Natural killer cell (primary cell): ENCODE measurements at regions not wholly inside any gene's neighbourhood (a gene's known extent, or its start where the extent isn't known, plus 50 kb on each side); places are given as distances from the start of the nearest gene placed in this dataset.

Source experiments
- ATAC-seq, 3 donors: fragments of 150-1000 bp in 2 of 3; fragments of 200-7000 bp in 1 of 3; cut with Tn5 transposase; 1 replicate in 1 of 3; 2 replicates in 2 of 3; pipeline ENCODE4 v1.10.0; 2021; ENCODE audit warnings: mild to moderate bottlenecking in 2 of 3, moderate library complexity in 2 of 3
- DNase-seq, 2 donors: peaks; one replicate each; pipeline versions ENCODE4 v3.0.0 to v3.0.0-alpha.2; 2013 to 2021; ENCODE audit warnings: mixed read lengths in 1 of 2
- H3K27ac ChIP-seq: one replicate; pipeline ENCODE4 v1.5.1; 2013; ENCODE audit warnings: mild to moderate bottlenecking, low read length
- H3K27me3 ChIP-seq: one replicate; pipeline ENCODE4 v1.6.1; 2013; ENCODE audit warnings: low read length; ENCODE audit not compliant: control insufficient read depth, insufficient read depth
- H3K36me3 ChIP-seq: one replicate; pipeline ENCODE4 v1.6.1; 2013; ENCODE audit warnings: low read length; ENCODE audit not compliant: control insufficient read depth, insufficient read depth
- H3K4me1 ChIP-seq: one replicate; pipeline ENCODE4 v1.6.1; 2013; ENCODE audit warnings: low read length; ENCODE audit not compliant: control insufficient read depth, insufficient read depth
- H3K4me3 ChIP-seq: one replicate; pipeline ENCODE4 v1.5.1; 2013; ENCODE audit warnings: low read length
- H3K9me3 ChIP-seq: one replicate; pipeline ENCODE4 v1.6.1; 2013; ENCODE audit warnings: low read length; ENCODE audit not compliant: control insufficient read depth, insufficient read depth
- H3K27ac Mint-ChIP-seq, 2 donors: one replicate each; pipeline ENCODE4 v1.8.0; 2022; ENCODE audit warnings: mild to moderate bottlenecking in 2 of 2, mixed read lengths in 2 of 2, moderate library complexity in 1 of 2
- H3K27me3 Mint-ChIP-seq, 2 donors: one replicate each; pipeline ENCODE4 v1.8.0; 2022; ENCODE audit warnings: low read depth in 2 of 2, mixed read lengths in 2 of 2
- H3K36me3 Mint-ChIP-seq: one replicate; pipeline ENCODE4 v1.8.0; 2022; ENCODE audit warnings: mixed read lengths
- H3K4me1 Mint-ChIP-seq, 2 donors: one replicate each; pipeline ENCODE4 v1.8.0; 2022; ENCODE audit warnings: mixed read lengths in 2 of 2
- H3K4me3 Mint-ChIP-seq: one replicate; pipeline ENCODE4 v1.8.0; 2022; ENCODE audit warnings: mild to moderate bottlenecking, moderate library complexity, mixed read lengths
- H3K9me3 Mint-ChIP-seq, 2 donors: one replicate each; pipeline ENCODE4 v1.8.0; 2022; ENCODE audit warnings: mixed read lengths in 2 of 2
- CTCF ChIP-seq: fragments of 200-600 bp; IDR thresholded peaks from one replicate; pipeline ENCODE4 v1.8.0; 2022; ENCODE audit warnings: antibody characterized with exemption
- WGBS: methylation state at CpG from one replicate; pipeline ENCODE4 v1.1.7; 2013; ENCODE audit warnings: missing lambda C conversion rate; ENCODE audit not compliant: insufficient coverage; 5-methylcytosine and 5-hydroxymethylcytosine counted together
- intact Hi-C: fragments of 100-400 bp; cut with micrococcal nuclease; formaldehyde crosslinking; loops from one replicate; pipeline ENCODE4 v1.14.2; 2022

GRCh38 chr6:156114541-156114940 lies 658.9 kb upstream of the NOX3 start:
- TF ChIP-seq CTCF = no peak
- Mint-ChIP-seq H3K4me3 (no peak overlapping the region), H3K36me3 (no peaks in the 10 kb centered on the region), H3K27ac (no peak overlapping the region), H3K4me1 (no peaks in the 10 kb centered on the region), H3K9me3 (peaks cover 3 to 10% of the 10 kb centered on the region in 2 donors), H3K27me3 (no peaks in the 10 kb centered on the region)
- no peaks in the 10 kb centered on the region for H3K9me3 ChIP-seq
- no peaks in the 10 kb centered on the region for H3K4me1 ChIP-seq
- no peak overlapping the region for H3K27ac ChIP-seq
- H3K36me3 ChIP-seq = no peaks in the 10 kb centered on the region
- intact Hi-C loops = no loop called here
- 62% methylated on average over 3 of the region's 3 CpGs for WGBS
- no peak for DNase-seq
- ATAC-seq = no peak
- no peaks in the 10 kb centered on the region for H3K27me3 ChIP-seq
- H3K4me3 ChIP-seq = no peak overlapping the region

DNA sequence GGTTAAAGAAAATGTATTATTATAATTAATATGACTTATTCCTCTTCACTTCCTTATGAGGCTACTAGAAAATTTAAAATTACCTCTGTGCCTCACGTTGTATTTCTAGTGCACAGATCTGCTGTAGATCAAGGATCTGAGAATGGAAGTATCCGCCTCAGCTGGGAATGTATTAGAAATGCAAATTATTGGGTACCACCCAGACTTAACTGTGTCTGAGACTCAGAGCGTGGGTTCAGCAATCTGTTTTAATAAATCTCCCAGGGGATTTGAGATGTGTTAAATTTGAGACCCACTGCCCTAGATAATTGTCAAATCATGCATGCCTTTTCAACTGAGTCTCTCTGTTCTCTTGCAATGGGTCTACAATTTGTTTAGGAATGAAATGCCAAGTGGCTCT lies 658.0 kb upstream of the NOX3 start:
- no peak overlapping the region for H3K4me3 Mint-ChIP-seq
- Histone ChIP-seq H3K9me3 (no peaks in the 10 kb centered on the region), H3K27me3 (no peaks in the 10 kb centered on the region), H3K36me3 (no peaks in the 10 kb centered on the region), H3K4me3 (no peak overlapping the region), H3K27ac (no peak overlapping the region), H3K4me1 (no peaks in the 10 kb centered on the region)
- ATAC-seq (no peak), DNase-seq (no peak)
- 87% methylated on average over 3 of the region's 3 CpGs for WGBS
- no peak for TF ChIP-seq CTCF
- H3K27ac Mint-ChIP-seq = no peak overlapping the region
- no peaks in the 10 kb centered on the region for H3K27me3 Mint-ChIP-seq
- no peaks in the 10 kb centered on the region for H3K4me1 Mint-ChIP-seq
- no peaks in the 10 kb centered on the region for H3K36me3 Mint-ChIP-seq
- intact Hi-C loops = no loop called here
- peaks cover 1 to 8% of the 10 kb centered on the region in 2 donors for H3K9me3 Mint-ChIP-seq

- Histone ChIP-seq H3K4me1 (no peaks in the 10 kb centered on the region), H3K27me3 (no peaks in the 10 kb centered on the region), H3K36me3 (no peaks in the 10 kb centered on the region), H3K4me3 (no peak overlapping the region), H3K27ac (no peak overlapping the region), H3K9me3 (no peaks in the 10 kb centered on the region)
- Mint-ChIP-seq H3K27me3 (no peaks in the 10 kb centered on the region), H3K27ac (no peak overlapping the region), H3K9me3 (peaks cover 0 to 6% of the 10 kb centered on the region in 2 donors), H3K36me3 (no peaks in the 10 kb centered on the region), H3K4me3 (no peak overlapping the region), H3K4me1 (no peaks in the 10 kb centered on the region)
- intact Hi-C loops = no loop called here
- DNase-seq (no peak), ATAC-seq (no peak)
- WGBS = 93% methylated on average over 10 of the region's 10 CpGs
- TF ChIP-seq CTCF = no peak
Measured at GRCh38 chr6:156111913-156112312, 656.3 kb upstream of the NOX3 start.

DNA sequence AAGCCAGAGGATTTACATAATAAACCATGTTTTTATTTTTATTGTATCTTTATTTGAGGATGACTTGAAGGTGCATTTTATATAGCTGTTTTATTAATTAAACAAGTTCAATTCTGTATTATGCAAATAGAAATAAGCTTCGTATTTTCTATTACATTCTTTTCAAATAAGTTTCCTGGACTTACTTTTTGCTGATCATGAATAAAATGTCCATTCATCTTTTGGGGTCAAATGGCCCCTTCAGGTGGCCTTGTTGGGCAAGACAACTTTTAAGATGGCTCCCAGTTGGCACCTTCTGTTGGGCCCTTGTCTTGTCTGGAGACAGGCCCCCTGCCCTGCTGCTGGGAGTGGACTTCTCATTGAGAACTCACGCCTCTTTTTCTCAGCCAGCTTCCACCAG lies 654.6 kb upstream of the NOX3 start:
- intact Hi-C loops = no loop called here
- no peak for ATAC-seq

More for the DNA sequence above, 654.6 kb upstream of the NOX3 start:
- no peaks in the 10 kb centered on the region for H3K4me1 ChIP-seq
- H3K36me3 ChIP-seq = no peaks in the 10 kb centered on the region
- H3K27me3 Mint-ChIP-seq = no peaks in the 10 kb centered on the region
- H3K27me3 ChIP-seq = no peaks in the 10 kb centered on the region
- H3K4me3 Mint-ChIP-seq = no peak overlapping the region
- TF ChIP-seq CTCF = no peak
- no peak overlapping the region for H3K27ac Mint-ChIP-seq
- no peaks in the 10 kb centered on the region for H3K4me1 Mint-ChIP-seq
- 93% methylated on average over 2 of the region's 2 CpGs for WGBS
- peaks cover 0 to 2% of the 10 kb centered on the region in 2 donors for H3K9me3 Mint-ChIP-seq
- H3K36me3 Mint-ChIP-seq = no peaks in the 10 kb centered on the region
- H3K27ac ChIP-seq = no peak overlapping the region
- no peak overlapping the region for H3K4me3 ChIP-seq
- no peak for DNase-seq
- H3K9me3 ChIP-seq = no peaks in the 10 kb centered on the region
